MCF 10A (cell line): ENCODE measurements at regions not wholly inside any gene's neighbourhood (a gene's known extent, or its start where the extent isn't known, plus 50 kb on each side); places are given as distances from the start of the nearest gene placed in this dataset.

Experiments
- BruUV-seq: library from RNA; stranded (reverse); fragments of 400-500 nt; replicated peaks from 2 replicates; lab custom pipeline; 2021; lab: Mats Ljungman, UMichigan
- CTCF ChIA-PET: fragments of 300-600 bp; sonication (Branson Sonifier 250); formaldehyde crosslinking; extraction: SDS; loops from one replicate; lab custom pipeline; 2021; ENCODE audit warnings: antibody characterized with exemption, inconsistent platforms; lab: Yijun Ruan, JAX
- POLR2A ChIA-PET: fragments of 300-600, 350-650 bp; sonication (Branson Sonifier 250); formaldehyde crosslinking; extraction: SDS; loops from one replicate; lab custom pipeline; 2020; ENCODE audit warnings: antibody characterized with exemption, inconsistent platforms; lab: Yijun Ruan, JAX
- DNase-seq: peaks from one replicate; pipeline ENCODE4 v3.0.0-alpha.2; 2018; ENCODE audit not compliant: unreplicated experiment
- H3K27ac Mint-ChIP-seq: one replicate; pipeline ENCODE4 v1.8.0; 2022; ENCODE audit warnings: mild to moderate bottlenecking, low read depth, mixed read lengths; ENCODE audit not compliant: unreplicated experiment
- H3K27me3 Mint-ChIP-seq: one replicate; pipeline ENCODE4 v1.8.0; 2022; ENCODE audit warnings: mixed read lengths; ENCODE audit not compliant: insufficient read depth, unreplicated experiment
- H3K36me3 Mint-ChIP-seq: one replicate; pipeline ENCODE4 v1.8.0; 2022; ENCODE audit warnings: mild to moderate bottlenecking, moderate library complexity, mixed read lengths; ENCODE audit not compliant: insufficient read depth, unreplicated experiment
- H3K4me1 Mint-ChIP-seq: one replicate; pipeline ENCODE4 v1.8.0; 2022; ENCODE audit warnings: mixed read lengths; ENCODE audit not compliant: insufficient read depth, unreplicated experiment
- H3K4me3 Mint-ChIP-seq: one replicate; pipeline ENCODE4 v1.8.0; 2022; ENCODE audit warnings: mild to moderate bottlenecking, moderate library complexity, mixed read lengths; ENCODE audit not compliant: unreplicated experiment
- H3K9me3 Mint-ChIP-seq: one replicate; pipeline ENCODE4 v1.8.0; 2022; ENCODE audit warnings: mixed read lengths; ENCODE audit not compliant: unreplicated experiment
- CTCF ChIP-seq: fragments of 200-600 bp; IDR thresholded peaks from one replicate; pipeline ENCODE4 v1.8.0; 2022; ENCODE audit warnings: antibody characterized with exemption, mild to moderate bottlenecking; ENCODE audit not compliant: unreplicated experiment
- intact Hi-C: fragments of 100-400 bp; cut with micrococcal nuclease; formaldehyde crosslinking; loops from 2 replicates; pipeline ENCODE4 v1.14.1; 2022

DNA sequence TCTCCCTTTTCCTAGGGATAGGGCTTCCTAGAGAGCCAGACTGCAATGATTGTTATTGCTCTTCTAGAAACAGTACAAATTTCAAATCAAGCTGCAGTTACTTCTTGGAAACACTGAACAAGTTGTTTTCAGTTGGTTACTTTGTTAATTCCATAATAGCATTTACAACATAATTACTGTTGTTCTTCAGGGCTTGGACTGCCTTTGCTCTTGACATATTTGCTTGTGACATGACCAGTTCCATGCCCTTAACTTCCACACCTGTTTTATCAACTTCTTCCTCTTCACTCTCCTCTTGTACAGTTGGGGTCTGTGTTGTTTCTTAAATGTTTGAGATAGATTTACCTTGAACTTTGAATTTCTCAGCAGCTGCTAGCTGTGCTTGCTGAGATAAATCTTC lies 104.4 kb downstream of the SEC23IP start:
- Mint-ChIP-seq H3K9me3 (no peaks in the 10 kb centered on the region), H3K27ac (no peak overlapping the region), H3K4me1 (no peaks in the 10 kb centered on the region), H3K36me3 (no peaks in the 10 kb centered on the region), H3K27me3 (peaks cover 52% of the 10 kb centered on the region), H3K4me3 (no peak overlapping the region)
- ChIA-PET POLR2A (no interaction called here), CTCF (no interaction called here)
- intact Hi-C loops: no loop called here
- no peak for TF ChIP-seq CTCF
- no TSS peak for BruUV-seq
- no peak for DNase-seq

GRCh38 chr10:119997429-119997828 lies 104.9 kb downstream of the SEC23IP start:
- BruUV-seq: no TSS peak
- TF ChIP-seq CTCF: no peak
- Mint-ChIP-seq H3K4me1 (no peaks in the 10 kb centered on the region), H3K36me3 (no peaks in the 10 kb centered on the region), H3K27ac (no peak overlapping the region), H3K4me3 (no peak overlapping the region), H3K27me3 (peaks cover 50% of the 10 kb centered on the region), H3K9me3 (no peaks in the 10 kb centered on the region)
- no peak for DNase-seq
- intact Hi-C loops: no loop called here
- CTCF ChIA-PET: no interaction called here
- POLR2A ChIA-PET: no interaction called here

GRCh38 chr10:120002785-120003184 lies 110.3 kb downstream of the SEC23IP start:
- intact Hi-C loops: no loop called here
- Mint-ChIP-seq H3K27me3 (peaks cover 45% of the 10 kb centered on the region), H3K27ac (no peak overlapping the region), H3K4me1 (no peaks in the 10 kb centered on the region), H3K4me3 (no peak overlapping the region), H3K9me3 (no peaks in the 10 kb centered on the region), H3K36me3 (no peaks in the 10 kb centered on the region)
- CTCF ChIA-PET: no interaction called here
- no TSS peak for BruUV-seq
- POLR2A ChIA-PET: no interaction called here
- DNase-seq: no peak
- no peak for TF ChIP-seq CTCF

DNA sequence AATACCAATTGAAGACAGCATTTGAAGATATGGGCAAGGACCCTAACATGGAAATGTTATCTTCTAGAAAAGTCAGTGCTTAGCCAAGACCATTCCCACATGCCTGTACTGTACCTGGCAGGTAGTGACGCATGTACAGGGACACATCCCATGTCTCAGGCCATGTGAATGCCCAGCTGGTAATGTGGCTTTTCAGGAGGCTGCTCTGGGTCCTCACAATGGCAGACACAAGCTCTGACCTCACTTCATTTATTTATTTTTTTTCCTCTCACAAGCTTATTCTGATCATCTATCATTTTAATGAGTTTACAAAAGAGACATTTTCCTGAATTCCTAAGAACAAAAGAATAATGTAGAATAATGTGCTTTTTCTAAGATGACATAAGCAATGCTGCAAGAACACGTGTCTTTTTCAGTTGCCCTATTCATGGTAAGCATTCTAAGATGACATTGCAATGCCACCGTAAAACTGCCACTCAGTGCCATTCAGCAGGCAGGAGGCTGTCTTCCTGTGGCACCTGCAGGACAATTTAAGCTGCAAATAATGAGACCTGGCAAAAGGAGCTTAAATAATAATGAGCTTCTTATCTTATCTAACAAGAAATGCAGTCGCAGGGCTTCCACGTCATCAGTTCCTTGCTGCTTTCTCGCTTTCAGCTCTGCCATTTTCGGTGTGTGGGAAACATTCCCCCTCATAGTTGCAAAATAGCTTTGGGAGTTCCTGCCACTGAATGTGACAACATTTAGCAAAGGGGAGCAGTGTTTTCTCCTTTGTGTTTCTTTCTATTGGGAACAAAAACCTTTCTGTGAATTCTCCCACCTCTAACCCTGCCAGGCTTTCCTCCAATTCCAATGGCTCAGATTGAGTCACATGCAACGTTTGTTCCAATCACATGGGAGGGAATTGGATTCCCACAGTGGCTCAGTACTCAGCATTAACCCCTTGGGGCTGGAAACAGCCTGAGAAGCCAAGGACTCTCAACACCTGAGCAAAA lies 113.0 kb downstream of the SEC23IP start:
- H3K4me3 Mint-ChIP-seq: no peak overlapping the region
- no peak for DNase-seq
- ChIA-PET POLR2A (interaction anchor here (1.2 kb wide), 1 partner anchor 48 kb away, joined by 3 read pairs; no protein-coding TSS in a partner anchor), CTCF (interaction anchor here (0.5 kb wide), 1 partner anchor 1344 kb away, joined by 3 read pairs; no protein-coding TSS in a partner anchor)
- H3K27ac Mint-ChIP-seq: no peak overlapping the region
- H3K27me3 Mint-ChIP-seq: peaks cover 45% of the 10 kb centered on the region
- H3K36me3 Mint-ChIP-seq: no peaks in the 10 kb centered on the region
- TF ChIP-seq CTCF: no peak
- BruUV-seq: no TSS peak
- intact Hi-C loops: no loop called here
- no peaks in the 10 kb centered on the region for H3K4me1 Mint-ChIP-seq
- no peaks in the 10 kb centered on the region for H3K9me3 Mint-ChIP-seq
